Suprapubic skin (tissue), 4 donors: ENCODE measurements at regions not wholly inside any gene's neighbourhood (a gene's known extent, or its start where the extent isn't known, plus 50 kb on each side); places are given as distances from the start of the nearest gene placed in this dataset.

Experiments used
- POLR2A ChIP-seq, 2 donors: fragments of 450-650 bp; IDR thresholded peaks; one replicate each; pipeline ENCODE4 v1.6.1; 2017; ENCODE audit warnings: antibody characterized with exemption in 2 of 2, mild to moderate bottlenecking in 2 of 2, moderate library complexity in 2 of 2
- POLR2AphosphoS5 ChIP-seq, 3 donors: sonication (generic); formaldehyde crosslinking; IDR thresholded peaks; one replicate each; pipeline ENCODE4 v1.6.1; 2017; ENCODE audit warnings: antibody characterized with exemption in 3 of 3
- TF ChIP-seq, protein P1 (sequence below), 2 donors: fragments of 200-600 bp in 1 of 2; fragments of 450-650 bp in 1 of 2; sonication (generic) in 1 of 2; IDR thresholded peaks; one replicate each; pipeline ENCODE4 v1.5.1; 2016 to 2019; ENCODE audit warnings: antibody characterized with exemption in 2 of 2, mild to moderate bottlenecking in 1 of 2, moderate library complexity in 1 of 2

GRCh38 chr1:217133958-217134856 lies 411.0 kb upstream of the ESRRG start:
- TF ChIP-seq, protein P1, sequence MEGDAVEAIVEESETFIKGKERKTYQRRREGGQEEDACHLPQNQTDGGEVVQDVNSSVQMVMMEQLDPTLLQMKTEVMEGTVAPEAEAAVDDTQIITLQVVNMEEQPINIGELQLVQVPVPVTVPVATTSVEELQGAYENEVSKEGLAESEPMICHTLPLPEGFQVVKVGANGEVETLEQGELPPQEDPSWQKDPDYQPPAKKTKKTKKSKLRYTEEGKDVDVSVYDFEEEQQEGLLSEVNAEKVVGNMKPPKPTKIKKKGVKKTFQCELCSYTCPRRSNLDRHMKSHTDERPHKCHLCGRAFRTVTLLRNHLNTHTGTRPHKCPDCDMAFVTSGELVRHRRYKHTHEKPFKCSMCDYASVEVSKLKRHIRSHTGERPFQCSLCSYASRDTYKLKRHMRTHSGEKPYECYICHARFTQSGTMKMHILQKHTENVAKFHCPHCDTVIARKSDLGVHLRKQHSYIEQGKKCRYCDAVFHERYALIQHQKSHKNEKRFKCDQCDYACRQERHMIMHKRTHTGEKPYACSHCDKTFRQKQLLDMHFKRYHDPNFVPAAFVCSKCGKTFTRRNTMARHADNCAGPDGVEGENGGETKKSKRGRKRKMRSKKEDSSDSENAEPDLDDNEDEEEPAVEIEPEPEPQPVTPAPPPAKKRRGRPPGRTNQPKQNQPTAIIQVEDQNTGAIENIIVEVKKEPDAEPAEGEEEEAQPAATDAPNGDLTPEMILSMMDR (IDR thresholded peaks at IDR 0.05), result no peak
- TF ChIP-seq POLR2A (IDR thresholded peaks at IDR 0.05) (no peak), POLR2AphosphoS5 (IDR thresholded peaks at IDR 0.05) (no peak)
